ENCODE measurements at regions not wholly inside any gene's neighbourhood (a gene's known extent, or its start where the extent isn't known, plus 50 kb on each side); places are given as distances from the start of the nearest gene placed in this dataset.

DNA sequence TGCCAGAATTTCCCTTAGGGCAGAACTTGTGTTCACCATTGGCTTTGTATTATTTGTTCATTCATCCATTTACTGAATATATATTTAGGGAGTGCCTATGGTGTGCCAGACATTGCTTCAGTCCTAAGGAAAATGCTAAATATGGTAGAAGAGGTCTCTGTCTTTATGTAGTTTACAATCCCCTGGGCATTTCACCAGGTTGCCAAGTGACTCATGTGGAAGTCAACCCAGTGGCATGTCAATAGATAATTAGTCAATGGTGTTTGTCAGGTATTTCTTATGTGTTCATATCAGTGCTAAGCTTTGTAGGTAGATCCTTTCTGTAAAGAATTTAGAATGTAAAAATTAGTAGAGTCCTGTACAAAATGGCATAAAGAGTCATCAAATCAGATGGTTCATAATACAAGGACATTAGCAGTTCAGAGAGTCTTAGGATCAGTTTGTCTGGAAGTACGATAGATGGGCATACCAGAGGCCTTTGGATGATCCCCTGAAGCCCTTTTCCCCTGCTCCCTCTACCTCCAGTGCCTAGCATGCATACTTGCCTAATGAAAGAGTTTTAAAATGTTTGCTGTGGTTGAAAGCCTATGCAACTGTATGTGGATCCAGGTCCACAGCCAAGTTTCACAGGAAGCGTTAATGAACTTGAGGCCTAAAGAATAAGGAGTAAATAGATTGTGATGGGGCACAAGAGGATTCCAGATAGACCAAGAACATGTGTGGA is 58.5 kb upstream of the SESN3 start:
- no peak for DNase-seq (ENCODE audit: low read depth)

- no peak for DNase-seq (ENCODE audit: low read depth)
These were observed 53.4 kb upstream of the SESN3 start for GRCh38 chr11:95284057-95285052.

DNA sequence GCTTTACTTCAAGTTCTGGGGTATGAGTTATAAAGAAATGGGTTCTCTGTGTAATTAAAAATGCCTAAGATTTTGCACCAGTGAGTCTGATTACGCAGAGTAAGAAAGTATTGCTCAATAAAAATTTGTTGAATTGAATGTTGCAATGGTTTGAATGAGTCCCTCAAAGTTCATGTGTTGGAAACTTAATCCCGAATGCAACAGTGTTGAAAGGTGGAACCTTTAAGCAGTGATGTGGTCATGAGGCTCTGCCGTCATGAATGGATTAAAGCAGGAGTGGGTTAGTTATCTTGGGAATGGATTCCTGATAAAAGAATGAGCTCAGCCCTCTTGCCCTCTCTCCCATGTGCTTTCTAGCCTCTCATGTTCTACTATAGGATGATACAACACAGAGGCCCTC is 52.6 kb upstream of the SESN3 start:
- DNase-seq (ENCODE audit: low read depth) = no peak

DNA sequence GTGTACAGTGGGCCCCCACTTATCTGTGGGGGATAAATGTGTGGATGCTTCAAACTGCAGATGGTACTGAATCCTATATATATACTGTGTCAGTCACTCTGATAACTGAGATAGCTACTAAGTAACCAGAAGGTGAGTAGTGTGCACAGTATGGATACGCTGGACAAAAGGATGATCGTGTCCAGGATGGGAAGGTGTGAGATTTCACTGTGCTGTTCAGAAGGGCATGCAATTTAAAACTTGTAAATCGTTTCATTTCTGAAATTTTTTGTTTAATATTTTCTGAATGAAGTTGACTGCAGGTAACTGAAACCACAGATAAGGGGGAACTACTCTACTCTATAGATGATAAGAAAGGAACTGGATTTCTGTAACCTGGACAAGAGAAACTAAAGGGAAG is 52.1 kb upstream of the SESN3 start:
- no peak for DNase-seq (ENCODE audit: low read depth)

- no peak for DNase-seq (ENCODE audit: low read depth)
These were observed 51.3 kb upstream of the SESN3 start for GRCh38 chr11:95282291-95282751.

Measured in myocyte (in vitro differentiated cells).